HG02885 (cell line): ENCODE measurements at regions not wholly inside any gene's neighbourhood (a gene's known extent, or its start where the extent isn't known, plus 50 kb on each side); places are given as distances from the start of the nearest gene placed in this dataset.

Experiments used
- ATAC-seq: cut with Tn5 transposase; IDR thresholded peaks from one replicate; pipeline ENCODE4 v1.9.1; 2021; ENCODE audit warnings: mild to moderate bottlenecking; ENCODE audit not compliant: unreplicated experiment, poor library complexity

- ATAC-seq = no peak
These were observed 139.8 kb upstream of the NAMPT start for GRCh38 chr7:106424476-106425016.

- no peak for ATAC-seq
These were observed 139.2 kb upstream of the NAMPT start for GRCh38 chr7:106423821-106424475.

- ATAC-seq = no peak
These were observed 138.3 kb upstream of the NAMPT start for GRCh38 chr7:106423111-106423510.

GRCh38 chr7:106421181-106421762, 136.5 kb upstream of the NAMPT start:
- no peak for ATAC-seq

GRCh38 chr7:106420736-106421135, 136.0 kb upstream of the NAMPT start:
- ATAC-seq = no peak

GRCh38 chr7:106420210-106420609, 135.4 kb upstream of the NAMPT start:
- no peak for ATAC-seq

GRCh38 chr7:106419455-106420182, 134.8 kb upstream of the NAMPT start:
- no peak for ATAC-seq

GRCh38 chr7:106418526-106418925, 133.7 kb upstream of the NAMPT start:
- no peak for ATAC-seq

- no peak for ATAC-seq
These were observed 133.3 kb upstream of the NAMPT start for GRCh38 chr7:106418094-106418493.

- ATAC-seq = no peak
These were observed 132.6 kb upstream of the NAMPT start for GRCh38 chr7:106417273-106417902.

GRCh38 chr7:106416430-106416829, 131.6 kb upstream of the NAMPT start:
- ATAC-seq = no peak

GRCh38 chr7:106415433-106415832, 130.7 kb upstream of the NAMPT start:
- ATAC-seq = no peak

GRCh38 chr7:106413446-106413845, 128.7 kb upstream of the NAMPT start:
- no peak for ATAC-seq

GRCh38 chr7:106405697-106406141, 120.9 kb upstream of the NAMPT start:
- no peak for ATAC-seq

GRCh38 chr7:106402898-106403297, 118.1 kb upstream of the NAMPT start:
- no peak for ATAC-seq

- ATAC-seq = no peak
These were observed 116.1 kb upstream of the NAMPT start for GRCh38 chr7:106400923-106401322.

- ATAC-seq = no peak
These were observed 114.0 kb upstream of the NAMPT start for GRCh38 chr7:106398786-106399185.

GRCh38 chr7:106397994-106398393, 113.2 kb upstream of the NAMPT start:
- no peak for ATAC-seq

- ATAC-seq = no peak
These were observed 109.7 kb upstream of the NAMPT start for GRCh38 chr7:106394526-106394925.

GRCh38 chr7:106393564-106394251, 108.9 kb upstream of the NAMPT start:
- no peak for ATAC-seq
